ENCODE measurements at regions not wholly inside any gene's neighbourhood (a gene's known extent, or its start where the extent isn't known, plus 50 kb on each side); places are given as distances from the start of the nearest gene placed in this dataset.
A peak's percentile ranks its signal among the peaks of the same experiment; 100 is the strongest.

DNA sequence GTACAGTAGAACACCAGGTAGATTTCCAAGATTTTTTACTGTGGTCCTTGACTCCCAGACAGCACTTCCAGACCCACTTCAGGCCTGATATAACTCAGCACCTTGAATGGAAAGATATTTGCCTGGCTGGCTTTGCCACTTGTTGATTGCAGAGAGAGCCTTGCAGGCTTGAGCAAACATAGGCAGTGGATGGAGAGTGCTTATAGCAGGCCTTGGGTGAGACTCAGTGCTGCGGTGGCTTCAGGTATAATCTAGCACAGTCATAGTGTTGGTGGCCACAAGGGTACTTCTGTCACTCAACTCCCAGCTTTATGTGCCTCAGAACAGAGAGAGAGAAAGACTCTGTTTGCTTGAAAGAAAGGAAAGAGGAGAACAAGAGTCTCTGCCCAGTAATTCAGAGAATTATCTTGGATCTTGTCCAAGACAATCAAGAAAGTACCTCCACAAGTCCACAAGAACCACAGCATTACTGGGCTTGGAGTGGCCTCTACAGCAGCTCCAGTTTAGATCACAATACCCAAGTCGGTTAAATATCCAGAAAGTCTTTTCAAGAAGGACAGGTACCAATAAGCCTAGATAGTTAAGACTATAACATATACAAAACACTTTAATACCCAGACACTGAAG is 70.5 kb upstream of the FKBP1C start:
- TF ChIP-seq EP300 (IDR thresholded peaks at IDR 0.05): no peak
- TF ChIP-seq, protein P1, sequence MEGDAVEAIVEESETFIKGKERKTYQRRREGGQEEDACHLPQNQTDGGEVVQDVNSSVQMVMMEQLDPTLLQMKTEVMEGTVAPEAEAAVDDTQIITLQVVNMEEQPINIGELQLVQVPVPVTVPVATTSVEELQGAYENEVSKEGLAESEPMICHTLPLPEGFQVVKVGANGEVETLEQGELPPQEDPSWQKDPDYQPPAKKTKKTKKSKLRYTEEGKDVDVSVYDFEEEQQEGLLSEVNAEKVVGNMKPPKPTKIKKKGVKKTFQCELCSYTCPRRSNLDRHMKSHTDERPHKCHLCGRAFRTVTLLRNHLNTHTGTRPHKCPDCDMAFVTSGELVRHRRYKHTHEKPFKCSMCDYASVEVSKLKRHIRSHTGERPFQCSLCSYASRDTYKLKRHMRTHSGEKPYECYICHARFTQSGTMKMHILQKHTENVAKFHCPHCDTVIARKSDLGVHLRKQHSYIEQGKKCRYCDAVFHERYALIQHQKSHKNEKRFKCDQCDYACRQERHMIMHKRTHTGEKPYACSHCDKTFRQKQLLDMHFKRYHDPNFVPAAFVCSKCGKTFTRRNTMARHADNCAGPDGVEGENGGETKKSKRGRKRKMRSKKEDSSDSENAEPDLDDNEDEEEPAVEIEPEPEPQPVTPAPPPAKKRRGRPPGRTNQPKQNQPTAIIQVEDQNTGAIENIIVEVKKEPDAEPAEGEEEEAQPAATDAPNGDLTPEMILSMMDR (IDR thresholded peaks at IDR 0.05): peak in 3 of 6 experiments; percentile 7 to 30 (median 14)
- TF ChIP-seq POLR2A (IDR thresholded peaks at IDR 0.05): no peak
